Endothelial cell of umbilical vein (primary cell): ENCODE measurements at regions not wholly inside any gene's neighbourhood (a gene's known extent, or its start where the extent isn't known, plus 50 kb on each side); places are given as distances from the start of the nearest gene placed in this dataset.

Experiments
- GATA2 ChIP-seq: IDR thresholded peaks from 2 replicates; pipeline ENCODE4 v1.7.0; 2011; ENCODE audit warnings: low read depth, mild to moderate bottlenecking, moderate library complexity, mixed read lengths, low read length; ENCODE audit not compliant: insufficient read length, insufficient read depth
- MYC ChIP-seq: IDR thresholded peaks from one replicate; pipeline ENCODE4 v1.6.1; 2011; ENCODE audit warnings: mild to moderate bottlenecking, low read depth, low read length
- POLR2A ChIP-seq: IDR thresholded peaks from 2 replicates; pipeline ENCODE4 v1.6.1; 2012; ENCODE audit warnings: low read depth, mild to moderate bottlenecking, control low read depth, low read length
- POLR2AphosphoS5 ChIP-seq: IDR thresholded peaks from 2 replicates; pipeline ENCODE4 v1.6.1; 2012; ENCODE audit warnings: low read depth, mild to moderate bottlenecking, control low read depth, low read length, moderate library complexity; ENCODE audit not compliant: insufficient read depth
- TF ChIP-seq, protein P1 (sequence below), 2 donors: IDR thresholded peaks; 1 replicate in 1 of 2; 2 replicates in 1 of 2; pipeline ENCODE4 v1.5.1; 2011; ENCODE audit warnings: low read length in 2 of 2, mild to moderate bottlenecking in 2 of 2, moderate library complexity in 2 of 2, control low read depth in 1 of 2, inconsistent platforms in 1 of 2, low read depth in 1 of 2; ENCODE audit not compliant: insufficient read depth in 1 of 2; ENCODE audit errors: extremely low read depth in 1 of 2

DNA sequence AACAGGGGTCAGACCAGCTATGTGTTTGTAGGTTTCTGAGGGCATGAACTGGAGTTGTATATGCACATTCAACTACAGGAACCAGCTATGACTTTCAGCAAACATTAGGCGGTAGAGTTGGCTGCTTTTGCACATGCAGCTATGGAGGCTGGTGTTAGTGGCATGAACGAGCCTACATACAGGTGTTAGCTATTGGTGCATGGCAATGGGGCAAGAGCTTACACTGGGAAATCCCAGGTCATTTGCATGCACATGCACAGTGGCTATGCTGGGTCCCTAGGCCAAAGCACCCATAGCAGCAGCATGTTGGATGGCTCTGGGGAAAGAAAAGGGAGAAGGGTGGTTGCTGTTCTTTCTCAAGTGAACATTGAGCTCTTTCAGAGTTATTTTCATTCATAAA, 1018.5 kb upstream of the PHF14 start:
- TF ChIP-seq POLR2AphosphoS5 (no peak), POLR2A (no peak), GATA2 (no peak), MYC (no peak)
- TF ChIP-seq, protein P1, sequence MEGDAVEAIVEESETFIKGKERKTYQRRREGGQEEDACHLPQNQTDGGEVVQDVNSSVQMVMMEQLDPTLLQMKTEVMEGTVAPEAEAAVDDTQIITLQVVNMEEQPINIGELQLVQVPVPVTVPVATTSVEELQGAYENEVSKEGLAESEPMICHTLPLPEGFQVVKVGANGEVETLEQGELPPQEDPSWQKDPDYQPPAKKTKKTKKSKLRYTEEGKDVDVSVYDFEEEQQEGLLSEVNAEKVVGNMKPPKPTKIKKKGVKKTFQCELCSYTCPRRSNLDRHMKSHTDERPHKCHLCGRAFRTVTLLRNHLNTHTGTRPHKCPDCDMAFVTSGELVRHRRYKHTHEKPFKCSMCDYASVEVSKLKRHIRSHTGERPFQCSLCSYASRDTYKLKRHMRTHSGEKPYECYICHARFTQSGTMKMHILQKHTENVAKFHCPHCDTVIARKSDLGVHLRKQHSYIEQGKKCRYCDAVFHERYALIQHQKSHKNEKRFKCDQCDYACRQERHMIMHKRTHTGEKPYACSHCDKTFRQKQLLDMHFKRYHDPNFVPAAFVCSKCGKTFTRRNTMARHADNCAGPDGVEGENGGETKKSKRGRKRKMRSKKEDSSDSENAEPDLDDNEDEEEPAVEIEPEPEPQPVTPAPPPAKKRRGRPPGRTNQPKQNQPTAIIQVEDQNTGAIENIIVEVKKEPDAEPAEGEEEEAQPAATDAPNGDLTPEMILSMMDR (IDR thresholded peaks at IDR 0.05; ENCODE audit: extremely low read depth in 1 of 2, insufficient read depth in 1 of 2, low read depth in 1 of 2, low read length in 2 of 2): no peak
